ENCODE measurements at regions not wholly inside any gene's neighbourhood (a gene's known extent, or its start where the extent isn't known, plus 50 kb on each side); places are given as distances from the start of the nearest gene placed in this dataset.

DNA sequence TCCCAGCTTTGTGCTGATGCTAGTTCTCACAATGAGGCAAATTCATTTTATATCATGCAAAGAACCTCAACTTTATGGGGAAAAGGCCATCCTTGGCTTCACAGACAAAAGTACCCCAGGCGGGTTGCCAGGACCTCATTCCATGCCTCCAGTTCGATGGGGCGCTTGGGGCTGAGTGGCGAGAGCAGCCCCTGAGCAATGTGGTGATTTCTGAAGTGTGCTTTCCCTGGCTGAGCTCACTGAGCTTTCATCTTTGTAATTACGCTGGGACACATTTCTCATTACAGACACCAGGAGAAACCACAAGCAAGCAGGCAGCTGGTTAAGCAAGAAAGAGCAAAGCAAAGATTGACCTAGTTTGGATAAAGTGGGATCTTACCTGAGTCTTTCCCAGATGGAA, 301.5 kb upstream of the CDH4 start:
- no peak for DNase-seq

DNA sequence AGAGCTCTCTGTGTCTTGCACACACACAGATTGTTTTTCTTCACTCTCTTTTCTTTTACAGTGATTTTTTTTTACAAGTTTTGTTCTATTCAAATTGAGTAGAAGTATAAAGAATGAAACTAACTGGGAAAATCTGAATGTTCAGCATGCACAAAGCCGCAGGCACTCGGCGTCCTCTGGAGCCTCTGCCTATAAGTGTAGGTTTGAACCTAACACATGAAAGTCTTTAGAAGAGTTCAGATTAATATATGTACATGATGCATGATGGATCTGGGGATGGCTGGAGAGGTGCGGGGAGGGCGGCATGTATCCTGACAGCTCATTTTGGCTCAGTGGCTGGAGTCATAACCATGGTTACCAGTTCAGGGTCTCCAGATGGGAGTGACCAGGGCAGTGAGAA, 301.1 kb upstream of the CDH4 start:
- DNase-seq: no peak

DNA sequence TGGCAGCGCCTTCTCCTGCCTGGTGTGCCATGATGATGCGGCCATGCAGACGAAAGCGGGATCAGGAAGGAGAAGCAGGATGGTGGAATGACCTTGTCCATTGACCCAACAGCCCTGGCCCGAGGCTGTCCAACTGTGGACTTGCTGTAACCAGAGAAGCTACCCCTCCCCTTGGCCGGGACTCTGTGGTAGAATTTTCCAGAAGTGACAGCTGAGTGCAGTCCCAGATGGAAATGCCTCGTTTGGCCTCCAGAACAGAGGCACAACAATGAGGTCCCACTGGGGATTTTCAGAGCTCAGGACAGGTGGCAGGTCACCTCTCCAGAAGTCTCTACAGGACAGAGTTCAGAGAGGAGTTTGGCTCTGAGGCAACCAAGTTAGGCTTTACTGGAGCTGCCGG, 299.2 kb upstream of the CDH4 start:
- no peak for DNase-seq

GRCh38 chr20:60953321-60953720, 298.7 kb upstream of the CDH4 start:
- no peak for DNase-seq

GRCh38 chr20:60955706-60956105, 296.4 kb upstream of the CDH4 start:
- no peak for DNase-seq

GRCh38 chr20:60956194-60956593, 295.9 kb upstream of the CDH4 start:
- no peak for DNase-seq

DNA sequence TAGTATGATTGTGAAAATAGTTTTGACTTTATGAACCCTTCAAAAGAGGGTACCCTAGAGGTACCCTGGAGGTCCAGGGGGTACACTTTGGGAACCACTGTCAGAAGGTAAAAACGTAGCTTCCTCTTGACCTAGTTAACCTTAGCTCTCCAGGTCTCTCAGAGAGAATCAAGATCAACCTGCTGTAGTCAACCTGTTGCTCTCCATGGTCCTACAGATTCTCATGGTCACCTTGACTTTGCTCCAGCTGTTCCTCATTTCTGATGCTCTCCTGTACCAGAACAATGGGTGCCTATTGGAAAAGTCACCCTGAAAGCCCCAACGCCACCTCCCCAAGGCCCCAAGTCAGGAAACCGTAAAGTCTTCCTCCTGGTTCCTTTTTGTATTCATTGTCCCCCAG, 294.4 kb upstream of the CDH4 start:
- no peak for DNase-seq

GRCh38 chr20:60959971-60960370, 292.1 kb upstream of the CDH4 start:
- DNase-seq: no peak

DNA sequence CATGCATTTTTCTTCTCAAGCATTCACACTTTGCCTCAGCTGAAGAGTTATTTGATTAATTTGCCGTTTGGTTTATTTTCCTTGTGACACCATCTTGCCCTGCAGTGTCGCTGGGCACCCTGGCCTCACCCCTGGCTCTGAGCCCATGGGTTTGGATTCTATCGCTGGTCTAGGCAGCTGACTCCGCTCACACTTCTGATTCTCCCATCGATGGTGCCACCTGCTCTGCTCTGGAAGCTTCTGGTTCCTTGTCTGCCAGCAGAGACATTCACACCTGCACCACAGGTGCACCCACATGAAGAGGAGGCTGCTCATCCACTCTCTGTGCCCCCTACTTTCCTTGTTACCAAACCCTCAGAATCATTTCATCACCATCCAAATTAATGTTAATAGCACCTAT, 291.6 kb upstream of the CDH4 start:
- DNase-seq: no peak

DNA sequence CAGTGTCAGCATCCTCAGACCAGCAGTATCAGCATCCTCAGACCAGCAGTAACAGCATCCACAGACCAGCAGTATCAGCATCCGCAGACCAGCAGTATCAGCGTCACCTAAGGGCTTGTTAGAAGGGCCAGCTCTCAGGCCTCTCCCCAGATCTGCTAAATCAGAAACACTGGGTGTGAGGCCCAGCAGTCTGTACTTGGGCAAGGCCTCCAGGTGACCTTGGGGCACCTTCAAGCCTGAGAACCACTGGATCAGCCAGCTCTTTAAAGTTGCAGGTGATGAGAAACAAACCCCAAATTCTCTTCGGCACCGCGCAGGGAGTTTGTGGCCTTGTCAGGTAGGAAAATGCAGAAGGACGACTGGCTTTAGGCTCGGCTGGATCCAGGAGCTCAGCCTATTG, 290.5 kb upstream of the CDH4 start:
- DNase-seq: no peak

DNA sequence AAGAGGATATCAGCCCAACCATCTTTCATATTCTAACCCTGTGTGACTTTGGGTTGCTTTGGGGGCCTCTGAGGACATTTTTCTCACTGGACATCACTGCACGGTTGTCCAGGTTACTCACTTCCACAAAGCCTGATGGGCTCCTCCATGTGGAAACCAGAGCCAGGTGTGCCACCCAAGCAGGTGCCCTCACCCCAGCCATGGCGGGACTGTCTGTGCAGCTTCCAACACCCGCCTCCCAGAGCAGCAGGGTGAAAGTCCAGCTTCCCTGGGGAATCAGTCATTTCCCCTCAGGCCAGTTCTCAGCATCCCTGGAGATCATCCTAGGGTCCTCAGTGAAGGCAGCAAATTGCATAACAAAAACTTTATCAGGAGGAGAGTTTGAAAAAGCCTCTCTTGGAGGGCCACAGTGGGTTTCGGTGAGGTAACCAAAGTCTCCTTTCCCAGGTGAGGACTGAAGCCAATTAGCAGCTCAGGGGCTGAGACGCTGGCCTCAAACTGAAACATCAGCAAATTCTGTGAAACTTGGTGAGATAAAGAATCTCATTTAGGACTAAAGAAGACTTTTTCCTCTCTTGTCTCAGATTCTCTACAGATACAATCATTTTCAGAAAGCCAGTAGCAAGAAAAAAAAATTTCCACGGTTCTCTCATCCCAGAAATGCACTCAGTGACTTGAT, 289.6 kb upstream of the CDH4 start:
- no peak for DNase-seq

- DNase-seq: no peak
These were observed 288.9 kb upstream of the CDH4 start for GRCh38 chr20:60963146-60963545.

DNA sequence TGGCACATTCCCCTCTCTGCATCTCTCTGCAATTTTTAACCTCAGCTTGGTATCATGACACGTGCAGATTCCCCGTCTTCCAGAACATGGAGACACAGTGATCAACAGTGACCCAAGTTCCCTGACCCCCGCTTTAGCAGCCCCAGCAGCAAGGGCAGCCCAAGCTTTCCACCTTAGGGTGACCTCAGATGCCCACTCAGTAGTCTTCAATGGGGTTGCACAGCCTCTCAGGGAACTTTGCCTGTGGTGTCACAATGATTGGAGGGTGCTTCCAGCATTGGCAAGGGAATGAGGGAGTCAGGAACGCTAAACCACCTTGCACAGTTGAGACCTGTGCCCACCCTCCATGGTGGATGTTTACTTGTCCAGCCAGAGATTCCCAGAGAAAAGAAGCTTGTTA, 287.1 kb upstream of the CDH4 start:
- DNase-seq: no peak

DNA sequence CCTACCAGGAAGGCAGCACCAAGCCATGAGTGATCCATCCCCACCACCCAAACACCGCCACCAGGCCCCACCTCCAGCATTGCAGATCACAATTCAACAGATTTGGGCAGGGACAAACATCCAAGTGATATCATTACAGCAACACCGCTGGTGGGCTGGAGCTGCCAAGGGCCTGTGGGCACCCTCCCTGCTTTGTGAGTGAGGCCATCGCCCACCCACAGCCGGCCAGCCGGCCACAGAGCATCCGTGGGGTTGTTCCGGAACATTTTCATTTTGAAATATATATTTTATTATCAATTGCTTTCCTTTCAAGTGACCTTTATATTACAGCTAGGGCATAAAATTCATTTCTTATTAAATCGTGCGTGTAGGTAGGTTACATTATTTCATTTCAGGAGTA, 286.0 kb upstream of the CDH4 start:
- no peak for DNase-seq

DNA sequence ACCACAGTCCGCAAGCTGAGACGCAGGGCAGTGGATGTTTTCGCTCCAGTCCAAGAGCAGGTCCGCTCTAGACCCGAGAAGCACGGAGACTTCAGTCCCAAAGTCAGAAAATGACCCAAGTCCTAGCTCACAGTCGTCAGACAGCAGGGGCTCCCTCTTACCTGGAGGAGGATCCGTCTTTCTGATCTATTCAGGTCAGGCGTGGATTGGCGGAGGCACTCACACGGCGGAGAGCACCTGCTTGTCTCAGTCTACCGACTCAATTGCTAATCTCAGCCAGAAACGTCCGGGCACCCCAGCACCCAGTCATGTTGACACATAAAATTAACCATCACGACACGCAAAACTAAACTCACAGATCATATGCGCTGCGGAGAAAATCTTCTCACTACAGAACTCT, 285.3 kb upstream of the CDH4 start:
- no peak for DNase-seq

DNA sequence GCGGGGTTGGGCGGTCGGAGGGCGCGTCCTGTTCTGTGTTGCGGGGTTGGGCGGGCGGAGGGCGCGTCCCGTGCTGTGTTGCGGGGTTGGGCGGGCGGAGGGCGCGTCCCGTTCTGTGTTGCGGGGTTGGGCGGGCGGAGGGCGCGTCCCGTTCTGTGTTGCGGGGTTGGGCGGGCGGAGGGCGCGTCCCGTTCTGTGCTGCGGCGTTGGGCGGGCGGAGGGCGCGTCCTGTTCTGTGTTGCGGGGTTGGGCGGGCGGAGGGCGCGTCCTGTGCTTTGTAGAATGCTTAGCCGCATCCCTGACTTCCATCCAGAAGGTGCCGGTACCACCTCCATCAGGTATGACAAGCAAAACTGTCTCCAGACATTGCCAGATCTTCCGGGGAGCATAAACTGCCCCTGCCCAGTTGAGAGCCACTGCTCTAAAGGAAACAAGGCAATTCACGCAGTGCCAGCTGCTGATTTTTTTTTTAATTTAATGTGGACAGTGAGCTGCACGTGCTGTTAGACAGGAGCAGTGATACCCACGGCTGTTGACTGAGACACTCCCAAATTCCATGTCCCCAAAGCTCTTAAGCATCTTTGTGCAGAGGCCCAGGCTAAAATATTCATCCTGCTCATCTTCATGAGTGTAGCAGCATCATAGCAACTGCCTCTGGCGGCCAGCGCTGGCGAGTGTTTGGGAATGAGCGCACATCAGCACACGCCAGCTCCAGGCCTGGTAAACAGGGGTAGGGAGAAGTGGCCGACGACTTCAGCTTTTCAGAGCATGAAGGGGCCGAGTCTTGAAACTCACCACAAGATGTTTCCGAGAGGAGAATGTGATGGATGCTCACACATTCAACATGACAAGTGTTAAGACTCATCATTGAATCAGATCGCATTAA, 284.4 kb upstream of the CDH4 start:
- no peak for DNase-seq

- no peak for DNase-seq
These were observed 283.0 kb upstream of the CDH4 start for GRCh38 chr20:60968853-60969720.

- no peak for DNase-seq
These were observed 281.5 kb upstream of the CDH4 start for GRCh38 chr20:60970601-60971000.

GRCh38 chr20:60974022-60974421, 278.0 kb upstream of the CDH4 start:
- no peak for DNase-seq

DNA sequence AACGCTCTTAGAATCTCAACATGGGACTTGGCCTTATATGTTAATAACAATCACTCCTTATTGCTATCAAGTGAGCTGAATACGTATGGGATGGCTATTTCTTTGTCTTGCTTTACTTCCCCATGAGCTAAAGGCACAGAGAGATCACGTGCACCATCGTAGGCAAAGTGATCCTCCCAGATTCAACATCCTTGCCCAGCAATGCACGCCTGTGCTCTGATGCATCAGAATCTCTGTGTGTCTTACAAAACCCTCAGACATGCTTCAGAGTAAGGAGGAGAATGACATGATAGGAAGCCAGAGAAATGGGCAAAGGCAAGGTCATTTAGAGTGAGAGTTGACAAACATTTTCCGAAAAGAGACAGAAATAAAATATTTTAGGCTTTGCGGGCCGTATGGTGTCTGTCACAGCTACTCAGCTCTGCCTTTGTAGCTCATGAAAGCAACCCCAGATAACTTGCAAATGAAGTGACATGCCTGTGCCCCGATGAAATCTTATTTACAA, 277.6 kb upstream of the CDH4 start:
- DNase-seq: no peak

- DNase-seq: no peak
These were observed 275.9 kb upstream of the CDH4 start for GRCh38 chr20:60976139-60976538.

DNA sequence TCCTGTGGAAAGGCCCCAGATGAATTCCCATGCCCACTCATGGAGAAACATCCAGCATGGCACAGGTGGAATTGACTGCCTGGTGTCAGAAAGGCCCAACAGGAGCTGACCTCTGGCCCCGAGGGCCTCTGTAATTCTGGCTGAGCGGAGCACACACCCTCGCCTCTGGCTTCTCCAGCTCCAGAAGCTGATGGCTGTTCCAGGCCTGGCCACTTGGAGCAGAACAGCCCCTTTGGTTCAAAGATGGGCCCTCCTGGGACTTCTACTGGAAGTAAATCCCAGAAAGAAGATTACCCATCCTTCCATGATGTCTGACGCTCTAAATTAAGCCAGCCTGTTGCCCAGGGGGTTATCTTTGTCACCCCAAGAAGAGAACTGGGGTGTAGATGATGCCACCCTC, 275.1 kb upstream of the CDH4 start:
- no peak for DNase-seq

DNA sequence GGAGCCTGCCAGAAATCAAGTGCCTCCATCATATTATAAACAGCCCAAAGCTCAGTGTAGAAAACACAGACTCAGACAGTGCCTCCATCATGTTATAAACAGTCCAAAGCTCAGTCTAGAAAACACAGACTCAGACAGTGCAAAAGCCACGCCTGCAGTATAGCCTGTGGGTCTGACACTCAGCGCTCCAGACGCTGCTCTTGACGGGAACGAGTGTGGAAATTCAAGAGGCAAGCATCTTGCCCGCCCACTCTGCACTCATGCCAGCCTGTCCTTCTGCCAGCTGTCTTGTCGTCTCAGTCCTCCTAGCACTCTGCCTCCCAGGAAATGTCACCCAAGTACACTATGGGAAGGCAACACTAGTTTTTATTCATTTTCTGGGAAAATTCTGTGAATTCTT, 274.2 kb upstream of the CDH4 start:
- no peak for DNase-seq
